ENCODE measurements at regions not wholly inside any gene's neighbourhood (a gene's known extent, or its start where the extent isn't known, plus 50 kb on each side); places are given as distances from the start of the nearest gene placed in this dataset.
A peak's percentile ranks its signal among the peaks of the same experiment; 100 is the strongest.

DNA sequence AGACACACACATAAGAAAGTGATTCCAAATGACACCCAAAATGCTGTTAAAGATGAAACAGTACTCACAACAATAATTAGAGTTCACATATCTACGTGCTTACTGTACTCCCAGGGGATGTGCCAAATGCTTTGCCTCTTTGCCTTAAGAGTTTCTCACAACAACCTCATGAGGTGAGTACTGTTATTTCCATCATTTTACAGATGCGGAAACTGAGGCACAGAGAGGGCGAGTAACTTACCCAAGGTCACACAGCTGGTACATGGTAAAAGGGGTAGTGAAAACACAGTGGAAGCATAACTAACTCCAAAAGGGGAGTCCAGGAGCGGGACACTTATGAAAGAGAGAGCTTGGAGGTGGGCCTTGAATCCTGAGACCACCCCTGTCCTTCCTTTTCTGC is 171.8 kb downstream of the ACTL8 start:
- no peaks in the 10 kb centered on the region; the same call in 1 of the 2 replicates for H3K23me2 ChIP-seq (ENCODE audit: low read depth, low read length)
- no peak overlapping the region for H3K4me2 ChIP-seq (ENCODE audit: insufficient read depth in 1 of 2, low read depth in 2 of 2, low read length in 2 of 2)
- no peaks in the 10 kb centered on the region for H3K9me3 ChIP-seq (ENCODE audit: insufficient read depth in 2 of 2, low read depth in 1 of 2, low read length in 1 of 2)
- no peak overlapping the region for H3K18ac ChIP-seq (ENCODE audit: extremely low read depth, low read length)
- no peak overlapping the region for H3K23ac ChIP-seq (ENCODE audit: insufficient read length)
- no peak overlapping the region for H2AK5ac ChIP-seq (ENCODE audit: low read depth, low read length)
- no peak overlapping the region for H3K27ac ChIP-seq (ENCODE audit: low read depth, low read length)
- no peak overlapping the region for H3K14ac ChIP-seq (ENCODE audit: insufficient read length)
- ChIA-PET POLR2A (ENCODE audit: partially characterized antibody) (no interaction called here), CTCF (ENCODE audit: partially characterized antibody) (interaction anchor here (0.6 to 2.1 kb wide), 5 partner anchors 12 to 731 kb away, joined by 3 to 7 read pairs (median 6); no protein-coding TSS in a partner anchor)
- peak; percentile 72; the same call in 1 of the 2 replicates for TF ChIP-seq KDM1A (IDR thresholded peaks at IDR 0.05; ENCODE audit: borderline replicate concordance, low read length)
- no peak for TF ChIP-seq POLR2AphosphoS5 (IDR thresholded peaks at IDR 0.05; ENCODE audit: low read depth, low read length)
- no peaks in the 10 kb centered on the region; a peak in 2 of 7 replicates for H3K27me3 ChIP-seq (replicated peaks in 1 of 4; ENCODE audit: control insufficient read depth in 3 of 4, extremely low read depth in 1 of 4, insufficient read depth in 3 of 4, low read length in 3 of 4)
- no peak overlapping the region for H2BK5ac ChIP-seq (ENCODE audit: low read depth, low read length)
- H3K36me3 ChIP-seq (ENCODE audit: control insufficient read depth in 2 of 4, insufficient read depth in 4 of 4, low read length in 3 of 4): no peaks in the 10 kb centered on the region
- no peak overlapping the region for H2BK12ac ChIP-seq (ENCODE audit: low read depth, low read length)
- no peak overlapping the region for H3K9ac ChIP-seq (replicated peaks in 1 of 4; ENCODE audit: extremely low read depth in 1 of 4, low read depth in 3 of 4, low read length in 3 of 4)
- no peaks in the 10 kb centered on the region for H3K79me2 ChIP-seq (ENCODE audit: control insufficient read depth in 1 of 2, insufficient read depth in 2 of 2, low read length in 2 of 2)
- peak overlapping the region; percentile 73; the same call in 1 of the 2 replicates for H4K8ac ChIP-seq (ENCODE audit: extremely low read depth, insufficient read depth, low read length)
- H4K5ac ChIP-seq (ENCODE audit: insufficient read length, low read depth, low read length): no peak overlapping the region
- H3K56ac ChIP-seq (replicated peaks; ENCODE audit: insufficient read length, low read depth, low read length): no peak overlapping the region
- H2BK120ac ChIP-seq (replicated peaks; ENCODE audit: low read depth, low read length): no peak overlapping the region
- no peak overlapping the region for H2BK15ac ChIP-seq (ENCODE audit: low read length)
- H3K79me1 ChIP-seq (ENCODE audit: low read depth, low read length): no peaks in the 10 kb centered on the region
- H4K91ac ChIP-seq (replicated peaks; ENCODE audit: insufficient read length, low read length): no peak overlapping the region
- no peak overlapping the region for H2BK20ac ChIP-seq (ENCODE audit: low read length)
- 92% methylated on average over 4 of the region's 4 CpGs; no CpG with 5 or more reads in 1 of the 2 experiments for WGBS, 2 experiments (ENCODE audit: extremely low coverage in 1 of 2, insufficient coverage in 1 of 2, insufficient read length in 1 of 2, insufficient replicate concordance in 2 of 2, low coverage in 1 of 2, low lambda C conversion rate in 2 of 2, missing lambda C conversion rate in 1 of 2)
- no peak overlapping the region for H3K4me3 ChIP-seq (ENCODE audit: extremely low read depth in 1 of 4, insufficient read depth in 2 of 4, low read depth in 3 of 4, low read length in 4 of 4)
- H4K20me1 ChIP-seq (replicated peaks in 1 of 2; ENCODE audit: control insufficient read depth in 1 of 2, insufficient read depth in 2 of 2, low read length in 2 of 2): no peaks in the 10 kb centered on the region
- H3K4ac ChIP-seq (replicated peaks; ENCODE audit: insufficient read length, low read depth, low read length): no peak overlapping the region
- 0 out of 7 replicates have a peak, but pooled peaks cover 0 to 2% (median 0%) of the 10 kb centered on the region in 4 experiments for H3K4me1 ChIP-seq (replicated peaks in 1 of 4; ENCODE audit: control insufficient read depth in 3 of 4, insufficient read depth in 4 of 4, low read length in 3 of 4)
- no peak for DNase-seq (ENCODE audit: low read depth in 1 of 2, low spot score in 2 of 2)
- FAIRE-seq: no peak
- H2AFZ ChIP-seq (ENCODE audit: low read length): no peak overlapping the region
